Stomach (tissue), 8 donors: ENCODE measurements at regions not wholly inside any gene's neighbourhood (a gene's known extent, or its start where the extent isn't known, plus 50 kb on each side); places are given as distances from the start of the nearest gene placed in this dataset.
"Not testable (repeated sequence)": the region's sequence is repeated elsewhere in the genome, so short reads cannot be mapped to it uniquely, and the experiment has no call there.

Source experiments
- DNase-seq, 2 donors: peaks; one replicate each; pipeline versions ENCODE4 v3.0.0 to v3.0.0-alpha.2; 2013 to 2019
- H3K27ac ChIP-seq, 5 donors: fragments of 200-600 bp in 4 of 5; sonication (generic) in 4 of 5; one replicate each; pipeline ENCODE4 v1.5.1; 2013 to 2019; ENCODE audit warnings: mild to moderate bottlenecking in 1 of 5, moderate library complexity in 1 of 5
- H3K27me3 ChIP-seq, 3 donors: fragments of 200-600 bp; sonication (generic); one replicate each; pipeline ENCODE4 v1.5.1; 2017 to 2019; ENCODE audit warnings: mixed run types in 1 of 3
- H3K36me3 ChIP-seq, 4 donors: fragments of 200-600 bp; sonication (generic); 1 replicate in 3 of 4; 2 replicates in 1 of 4; pipeline ENCODE4 v1.5.1; 2016 to 2019
- H3K4me1 ChIP-seq, 4 donors: fragments of 200-600 bp; sonication (generic); one replicate each; pipeline ENCODE4 v1.5.1; 2016 to 2019
- H3K4me3 ChIP-seq, 4 donors: fragments of 200-600 bp; sonication (generic) in 3 of 4; one replicate each; pipeline ENCODE4 v1.5.1; 2016 to 2019; ENCODE audit warnings: mild to moderate bottlenecking in 1 of 4
- H3K9me3 ChIP-seq, 4 donors: fragments of 200-600 bp; sonication (generic); one replicate each; pipeline ENCODE4 v1.5.1; 2016 to 2019
- CTCF ChIP-seq, 7 experiments: fragments of 450-650 bp in 4 of 7; fragments of 200-600 bp in 3 of 7; sonication (generic) in 3 of 7; IDR thresholded peaks; one replicate each; pipeline ENCODE4 v1.5.1; 2016 to 2019; ENCODE audit warnings: antibody characterized with exemption in 7 of 7, control low read depth in 2 of 7, mild to moderate bottlenecking in 1 of 7
- EP300 ChIP-seq: sonication (generic); formaldehyde crosslinking; IDR thresholded peaks from one replicate; pipeline ENCODE4 v1.6.1; 2017; ENCODE audit warnings: antibody characterized with exemption
- POLR2A ChIP-seq, 4 donors: fragments of 450-650 bp; IDR thresholded peaks; one replicate each; pipeline ENCODE4 v1.6.1; 2016; ENCODE audit warnings: antibody characterized with exemption in 4 of 4, control low read depth in 2 of 4, mild to moderate bottlenecking in 1 of 4, moderate library complexity in 1 of 4
- POLR2AphosphoS5 ChIP-seq, 3 donors: sonication (generic); formaldehyde crosslinking; IDR thresholded peaks; one replicate each; pipeline ENCODE4 v1.6.1; 2016; ENCODE audit warnings: antibody characterized with exemption in 3 of 3
- WGBS, 5 donors: extraction: QIAGEN DNeasy Blood & Tissue Kit in 3 of 5; methylation state at CpG; one replicate each; pipeline versions ENCODE4 v1.1.5 to v1.1.7; 2013 to 2018; 5-methylcytosine and 5-hydroxymethylcytosine counted together
- intact Hi-C: fragments of 100-400 bp; cut with DNase I; formaldehyde crosslinking; loops from one replicate; pipeline ENCODE4 v1.15.1; 2023; ENCODE audit warnings: low total_unique reads
- donor health status: healthy with polysubstance abuse.
- donor health status: Bipolar disorder and iron deficiency.
- donor health status: healthy.

GRCh38 chr6:169365567-169366257, 112.1 kb upstream of the THBS2 start:
- intact Hi-C loops, result no loop called here
- no peaks in the 10 kb centered on the region for H3K4me1 ChIP-seq
- TF ChIP-seq POLR2AphosphoS5 (IDR thresholded peaks at IDR 0.05), result no peak
- no peak for TF ChIP-seq POLR2A (IDR thresholded peaks at IDR 0.05)
- no peak for TF ChIP-seq CTCF (IDR thresholded peaks at IDR 0.05)
- no peak for TF ChIP-seq EP300

GRCh38 chr6:169363590-169363989, 109.9 kb upstream of the THBS2 start:
- Histone ChIP-seq H3K4me3 (no peak overlapping the region), H3K4me1 (no peaks in the 10 kb centered on the region), H3K27ac (no peak overlapping the region), H3K36me3 (no peaks in the 10 kb centered on the region), H3K9me3 (no peaks in the 10 kb centered on the region), H3K27me3 (no peaks in the 10 kb centered on the region)
- TF ChIP-seq EP300 (no peak), POLR2AphosphoS5 (IDR thresholded peaks at IDR 0.05) (no peak), CTCF (IDR thresholded peaks at IDR 0.05) (no peak), POLR2A (IDR thresholded peaks at IDR 0.05) (no peak)
- intact Hi-C loops, result no loop called here
- no peak for DNase-seq
- WGBS, 5 donors, result 59 to 79% (median 72%) methylated on average over 9 of the region's 9 CpGs

More at GRCh38 chr6:169365567-169366257, 112.1 kb upstream of the THBS2 start:
- Histone ChIP-seq H3K4me3 (no peak overlapping the region), H3K36me3 (no peaks in the 10 kb centered on the region), H3K27ac (no peak overlapping the region), H3K27me3 (no peaks in the 10 kb centered on the region), H3K9me3 (no peaks in the 10 kb centered on the region)
- 71 to 79% (median 75%) methylated on average over 13 of the region's 13 CpGs for WGBS, 5 donors
- no peak for DNase-seq

DNA sequence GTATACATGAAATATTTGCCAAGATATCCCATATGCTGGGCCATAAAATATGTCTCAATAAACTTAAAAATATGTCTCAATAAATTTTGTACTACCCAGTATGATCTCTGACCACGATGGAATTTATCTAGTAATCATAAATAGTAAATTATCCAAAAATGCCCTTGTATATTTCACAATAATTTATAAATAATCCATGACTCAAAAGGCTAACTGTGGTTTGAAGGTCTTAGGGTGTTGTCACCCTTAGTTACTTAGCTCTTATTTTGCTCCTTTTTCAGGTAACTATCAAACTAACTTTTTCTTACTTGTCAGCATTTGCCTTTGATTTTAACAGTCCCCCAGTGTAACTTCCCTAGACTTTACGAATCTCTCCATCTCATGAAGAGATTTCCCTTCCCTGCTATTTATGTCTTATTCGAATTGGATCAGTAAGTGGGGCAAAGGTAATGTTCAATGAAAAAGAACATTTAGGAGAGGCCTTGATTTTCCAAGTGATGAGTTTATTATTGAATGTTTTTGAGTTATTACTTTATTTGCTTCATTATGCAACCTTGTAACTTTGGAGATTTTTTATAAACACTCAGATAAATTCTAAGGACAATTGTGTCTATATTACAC, 109.0 kb upstream of the THBS2 start:
- H3K4me3 ChIP-seq, result no peak overlapping the region
- H3K36me3 ChIP-seq, result no peaks in the 10 kb centered on the region
- no peaks in the 10 kb centered on the region for H3K4me1 ChIP-seq
- no peak for DNase-seq
- 74 to 85% (median 77%) methylated on average over 3 of the region's 3 CpGs for WGBS, 5 donors
- no peak overlapping the region for H3K27ac ChIP-seq
- H3K27me3 ChIP-seq, result no peaks in the 10 kb centered on the region
- TF ChIP-seq EP300 (no peak), POLR2AphosphoS5 (IDR thresholded peaks at IDR 0.05) (no peak), CTCF (IDR thresholded peaks at IDR 0.05) (no peak), POLR2A (IDR thresholded peaks at IDR 0.05) (no peak)
- intact Hi-C loops, result no loop called here
- no peaks in the 10 kb centered on the region for H3K9me3 ChIP-seq

DNA sequence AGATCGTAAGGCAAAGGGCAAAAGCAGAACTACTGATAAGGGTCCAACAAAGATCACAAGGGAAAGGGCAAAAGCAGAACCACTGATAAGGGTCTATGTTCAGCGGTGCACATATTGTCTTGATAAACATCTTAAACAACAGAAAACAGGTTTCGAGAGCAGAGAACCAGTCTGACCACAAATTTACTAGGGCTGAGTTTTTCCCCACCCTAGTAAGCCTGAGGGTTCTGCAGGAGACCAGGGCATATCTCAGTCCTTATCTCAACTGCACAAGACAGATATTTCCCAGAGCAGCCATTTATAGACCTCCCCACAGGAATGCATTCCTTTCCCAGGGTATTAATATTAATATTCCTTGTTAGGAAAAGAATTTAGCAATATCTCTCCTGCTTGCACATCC, 101.4 kb upstream of the THBS2 start:
- H3K4me1 ChIP-seq, H3K27ac ChIP-seq, intact Hi-C loops, DNase-seq, H3K36me3 ChIP-seq, H3K4me3 ChIP-seq: not testable (repeated sequence)
- 27 to 63% (median 51%) methylated on average over 3 of the region's 3 CpGs for WGBS, 5 donors
- peaks cover 0 to 22% (median 12%) of the 10 kb centered on the region in 4 donors for H3K9me3 ChIP-seq
- H3K27me3 ChIP-seq, result peaks cover 0 to 11% (median 0%) of the 10 kb centered on the region in 3 donors

DNA sequence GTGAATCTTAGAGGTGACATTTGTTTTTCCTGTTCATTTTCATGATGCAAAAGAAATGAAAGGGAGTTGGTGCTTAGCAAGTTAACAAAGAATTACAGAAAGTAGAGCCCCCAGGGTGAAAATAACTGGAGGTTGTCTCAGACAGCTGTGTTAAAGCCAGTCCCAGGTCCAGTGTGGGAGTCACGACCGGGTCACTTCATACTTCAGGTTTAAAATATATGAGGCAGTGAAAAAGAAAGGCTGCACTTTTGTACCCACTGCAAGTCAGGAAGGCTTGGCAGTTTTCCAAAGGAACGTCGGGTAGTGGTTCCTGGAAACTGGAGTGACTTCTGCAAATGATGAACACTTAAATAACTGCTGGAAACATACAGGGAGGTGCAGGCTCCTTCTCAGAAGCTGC, 91.5 kb upstream of the THBS2 start:
- H3K27me3 ChIP-seq, result no peaks in the 10 kb centered on the region
- DNase-seq, result no peak
- H3K9me3 ChIP-seq, result peaks cover 0 to 14% (median 2%) of the 10 kb centered on the region in 4 donors
- H3K4me3 ChIP-seq, result no peak overlapping the region
- H3K4me1 ChIP-seq, result no peaks in the 10 kb centered on the region
- TF ChIP-seq POLR2AphosphoS5 (IDR thresholded peaks at IDR 0.05) (no peak), CTCF (IDR thresholded peaks at IDR 0.05) (no peak), POLR2A (IDR thresholded peaks at IDR 0.05) (no peak), EP300 (no peak)
- H3K27ac ChIP-seq, result no peak overlapping the region
- WGBS, 5 donors, result 42 to 53% (median 51%) methylated on average over 4 of the region's 4 CpGs
- intact Hi-C loops, result no loop called here
- no peaks in the 10 kb centered on the region for H3K36me3 ChIP-seq
